ENCODE measurements at regions not wholly inside any gene's neighbourhood (a gene's known extent, or its start where the extent isn't known, plus 50 kb on each side); places are given as distances from the start of the nearest gene placed in this dataset.

DNA sequence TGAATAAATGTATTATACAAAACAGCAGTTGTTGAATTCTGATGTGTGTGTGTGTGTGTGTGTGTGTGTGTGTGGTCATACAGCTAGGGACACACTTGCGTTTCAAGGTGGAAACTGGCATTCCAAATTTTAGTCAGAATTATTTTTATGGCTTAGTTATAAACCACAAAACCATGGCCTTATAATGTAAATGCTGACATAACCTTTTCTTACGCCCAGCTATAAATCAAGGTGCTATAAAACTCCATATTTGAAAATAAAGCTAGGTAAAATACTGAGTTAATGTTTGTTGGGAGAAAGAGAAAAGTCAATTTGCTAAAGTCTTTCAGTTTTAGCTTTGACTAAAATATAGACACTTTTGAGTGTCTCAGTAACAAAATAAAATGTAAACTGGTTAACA is 345.1 kb upstream of the NR3C2 start:
- FAIRE-seq (no peak), DNase-seq (ENCODE audit: extremely low spot score, insufficient read length, low read depth) (no peak)

DNA sequence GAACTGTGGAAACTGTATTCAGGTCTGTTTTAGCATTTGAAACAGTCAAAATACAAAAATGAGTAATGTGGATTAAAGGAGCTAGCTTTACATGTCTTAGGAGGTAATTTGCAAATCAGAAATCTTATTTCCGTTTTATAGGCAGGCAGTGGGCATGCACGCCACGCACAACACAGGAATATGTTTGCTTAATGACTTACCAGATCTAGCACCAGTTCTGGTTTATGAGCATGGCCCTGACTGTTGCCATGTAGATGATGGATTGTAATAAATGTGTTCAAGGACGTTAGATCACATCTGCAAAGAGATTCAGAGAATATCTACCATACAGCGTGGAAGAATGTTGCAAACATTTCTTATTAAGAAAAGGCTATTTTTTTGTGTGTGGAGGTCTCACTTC is 344.5 kb upstream of the NR3C2 start:
- DNase-seq (ENCODE audit: extremely low spot score, insufficient read length, low read depth): no peak
- no peak for FAIRE-seq

DNA sequence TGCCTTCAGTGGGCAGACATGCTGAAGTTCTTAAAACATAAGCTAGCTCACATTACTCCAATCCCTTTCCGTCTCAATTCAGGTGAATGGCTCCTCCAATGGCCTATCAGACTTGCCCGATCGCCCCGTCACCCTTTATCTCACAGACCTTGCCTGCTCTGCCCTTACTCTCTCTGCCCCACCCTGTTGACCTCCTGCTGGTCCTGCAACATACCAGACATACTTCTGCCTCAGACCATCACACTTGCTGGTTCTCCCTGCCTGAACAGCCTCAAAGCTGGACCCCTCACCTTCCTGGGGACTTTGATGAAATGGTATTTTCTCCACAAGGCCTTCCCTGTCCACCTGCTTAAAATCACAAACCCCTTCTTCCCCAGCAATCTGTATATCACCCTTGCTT is 340.1 kb upstream of the NR3C2 start:
- DNase-seq (ENCODE audit: extremely low spot score, insufficient read length, low read depth): no peak
- no peak for FAIRE-seq

DNA sequence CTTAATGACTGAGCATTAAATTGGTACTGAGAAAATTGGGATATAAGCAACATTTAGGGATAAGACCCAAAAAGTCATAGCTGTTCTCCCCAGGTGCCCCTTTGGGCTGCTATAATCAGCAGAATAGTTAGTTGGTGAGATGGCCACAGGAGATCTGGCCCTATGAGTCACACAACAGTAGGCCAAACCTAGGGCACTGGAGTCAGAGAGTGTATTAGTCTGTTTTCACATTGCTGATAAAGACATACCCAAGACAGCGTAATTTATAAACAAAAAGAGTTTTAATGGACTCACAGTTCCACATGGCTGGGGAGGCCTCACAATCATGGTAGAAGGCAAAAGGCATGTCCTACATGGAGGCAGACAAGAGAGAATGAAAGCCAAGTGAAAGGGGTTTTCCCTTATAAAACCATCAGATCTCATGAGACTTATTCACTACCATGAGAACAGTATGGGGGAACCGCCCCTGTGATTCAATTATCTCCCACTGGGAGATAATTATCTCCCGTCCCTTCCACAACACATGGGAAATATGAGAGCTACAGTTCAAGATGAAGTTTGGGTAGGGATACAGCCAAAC is 338.3 kb upstream of the NR3C2 start:
- FAIRE-seq: no peak

DNA sequence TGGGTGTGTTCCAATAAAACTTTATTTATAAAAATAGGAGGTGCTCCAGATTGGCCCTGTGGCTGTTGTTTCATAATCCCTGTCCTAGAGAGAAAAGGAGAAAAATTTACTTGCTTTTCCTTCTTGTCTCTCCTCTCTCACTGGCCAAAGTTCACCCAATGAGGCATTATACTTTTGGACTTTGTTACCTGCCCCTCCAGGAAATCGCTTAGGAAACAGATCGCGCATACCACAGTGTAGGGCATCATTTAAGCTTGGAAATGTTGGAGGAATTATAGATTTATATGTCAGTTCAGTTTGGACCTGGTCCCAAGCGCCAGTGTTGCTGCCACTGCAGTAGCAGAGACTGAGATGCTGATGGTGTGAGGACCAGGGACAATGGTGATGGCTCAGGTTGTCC is 337.6 kb upstream of the NR3C2 start:
- FAIRE-seq (no peak), DNase-seq (ENCODE audit: extremely low spot score, insufficient read length, low read depth) (no peak)

More for the DNA sequence above, 338.3 kb upstream of the NR3C2 start:
- no peak for DNase-seq (ENCODE audit: extremely low spot score, insufficient read length, low read depth)

DNA sequence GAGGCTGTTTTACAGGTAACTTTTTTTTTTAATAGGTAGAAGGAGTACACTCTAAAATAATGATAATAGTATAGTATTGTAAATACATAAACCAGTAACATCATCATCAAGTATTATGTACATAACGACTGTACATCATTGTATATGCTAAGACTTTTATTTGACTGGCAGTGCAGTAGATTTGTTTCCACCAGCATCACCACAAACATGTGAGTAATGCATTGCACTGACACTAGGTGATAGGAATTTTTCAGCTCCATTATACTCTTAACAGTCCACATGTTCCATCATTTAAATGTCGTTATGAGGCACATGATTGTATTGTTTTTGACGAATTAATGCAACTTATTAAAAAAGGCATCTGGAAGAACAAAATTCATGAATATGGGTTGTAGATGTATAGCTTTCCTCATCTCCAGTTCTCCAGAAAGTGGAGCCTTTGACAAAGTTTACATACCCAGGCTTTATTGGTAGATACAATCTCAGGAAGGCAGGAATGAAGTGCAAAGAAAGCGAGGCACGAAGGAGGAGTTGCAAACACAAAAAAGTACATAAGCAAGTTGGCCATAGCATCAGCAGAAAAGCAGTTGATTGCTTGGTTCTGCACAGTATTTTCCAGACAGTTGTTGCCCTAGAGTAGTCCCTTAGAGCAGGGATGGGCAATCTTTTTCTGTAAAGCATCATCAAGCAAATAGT is 336.9 kb upstream of the NR3C2 start:
- FAIRE-seq (no peak), DNase-seq (ENCODE audit: extremely low spot score, insufficient read length, low read depth) (no peak)

DNA sequence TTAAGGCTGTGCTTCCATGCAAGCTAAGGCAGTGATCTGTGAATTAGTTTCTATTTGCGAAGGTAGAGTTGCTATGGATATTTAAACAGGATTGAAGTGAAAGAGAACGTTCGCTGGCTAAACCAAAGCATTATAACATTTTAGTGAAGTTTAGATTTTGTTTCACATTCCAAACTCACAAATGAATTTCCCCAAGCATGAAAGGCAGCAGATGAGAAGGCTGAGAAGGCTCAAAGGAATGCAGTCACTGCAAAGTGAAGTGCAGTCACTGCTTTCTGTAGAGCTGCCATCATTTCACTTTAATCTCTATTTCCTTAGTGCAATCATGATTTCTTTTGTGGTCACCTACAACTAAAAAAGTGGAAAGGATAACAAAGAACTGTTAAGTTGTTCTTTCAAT is 334.7 kb upstream of the NR3C2 start:
- FAIRE-seq (no peak), DNase-seq (ENCODE audit: extremely low spot score, insufficient read length, low read depth) (no peak)

DNA sequence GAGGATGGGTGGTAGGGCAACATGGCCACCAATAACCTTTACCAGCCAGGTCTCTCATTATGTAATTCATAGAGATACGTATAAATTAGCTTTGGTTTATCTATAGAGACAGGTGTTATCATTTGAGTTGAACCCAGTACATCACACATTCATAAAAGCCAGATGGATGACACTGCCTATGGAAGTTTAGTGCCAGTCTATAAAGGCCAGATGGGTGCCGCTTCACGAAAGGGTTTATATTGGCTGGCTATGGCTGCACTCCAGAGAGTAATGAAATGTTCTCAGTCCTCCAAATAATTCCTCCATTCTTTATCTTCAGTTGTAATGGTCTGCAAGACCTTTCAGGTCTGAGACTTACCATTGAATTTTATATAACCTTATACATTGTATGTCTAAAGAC is 331.9 kb upstream of the NR3C2 start:
- no peak for DNase-seq (ENCODE audit: extremely low spot score, insufficient read length, low read depth)
- no peak for FAIRE-seq

DNA sequence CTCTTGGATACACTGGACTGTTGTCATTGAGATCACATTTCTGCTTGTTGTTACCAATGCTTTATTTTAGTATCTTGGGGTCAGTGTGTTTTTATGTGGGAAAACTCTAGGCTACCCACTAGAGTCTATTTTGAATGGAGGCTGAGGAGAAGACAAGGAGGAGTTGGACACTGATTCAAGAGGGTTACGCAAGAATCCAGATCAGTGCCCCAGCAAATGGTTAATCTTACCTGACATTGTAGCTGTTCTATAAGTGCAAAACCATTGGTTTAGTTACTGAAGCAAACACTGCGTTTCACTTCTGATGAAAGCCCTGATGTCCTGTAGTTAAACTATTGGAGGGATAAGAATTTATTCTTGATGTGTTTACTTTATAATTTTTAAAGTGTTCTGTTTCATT is 331.1 kb upstream of the NR3C2 start:
- FAIRE-seq: no peak
- no peak for DNase-seq (ENCODE audit: extremely low spot score, insufficient read length, low read depth)

DNA sequence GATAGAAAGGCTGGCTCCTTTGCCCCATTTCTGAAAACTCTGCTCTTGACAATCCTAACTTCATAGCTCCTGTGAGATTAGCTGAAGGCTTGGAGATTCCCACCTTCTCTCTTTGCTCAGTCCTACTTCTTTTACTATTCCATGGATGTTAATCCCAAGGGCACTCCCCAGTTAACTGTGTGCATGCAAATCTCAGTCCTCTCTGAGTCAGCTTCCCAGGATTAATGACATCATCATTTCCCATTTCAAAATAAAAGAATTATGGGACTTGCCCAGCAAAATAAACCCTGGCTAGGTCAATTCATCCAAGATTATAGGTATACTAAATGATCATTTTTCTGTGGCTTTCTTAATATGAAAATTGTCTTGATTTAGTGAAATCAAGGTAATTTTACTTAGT is 328.6 kb upstream of the NR3C2 start:
- DNase-seq (ENCODE audit: extremely low spot score, insufficient read length, low read depth): no peak
- FAIRE-seq: no peak

DNA sequence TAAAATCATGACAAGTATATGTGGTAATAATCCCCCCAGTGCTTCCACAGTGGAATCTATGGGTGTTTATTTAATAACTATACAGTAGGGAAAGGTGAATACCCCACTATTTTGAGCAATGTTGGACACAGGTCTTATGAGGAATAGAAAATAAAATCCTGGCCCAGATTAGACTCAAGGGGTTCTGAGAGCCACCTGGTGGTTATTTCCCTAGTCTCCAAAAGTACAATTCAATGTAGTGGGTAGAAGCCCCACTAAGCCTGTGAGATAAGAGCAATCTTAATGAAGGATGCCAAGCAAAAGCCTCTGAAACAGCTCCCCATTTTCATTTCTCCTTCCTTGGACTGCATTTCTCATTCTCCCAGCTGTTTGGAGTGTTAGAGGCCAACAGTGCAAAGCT is 328.2 kb upstream of the NR3C2 start:
- FAIRE-seq (no peak), DNase-seq (ENCODE audit: extremely low spot score, insufficient read length, low read depth) (no peak)

DNA sequence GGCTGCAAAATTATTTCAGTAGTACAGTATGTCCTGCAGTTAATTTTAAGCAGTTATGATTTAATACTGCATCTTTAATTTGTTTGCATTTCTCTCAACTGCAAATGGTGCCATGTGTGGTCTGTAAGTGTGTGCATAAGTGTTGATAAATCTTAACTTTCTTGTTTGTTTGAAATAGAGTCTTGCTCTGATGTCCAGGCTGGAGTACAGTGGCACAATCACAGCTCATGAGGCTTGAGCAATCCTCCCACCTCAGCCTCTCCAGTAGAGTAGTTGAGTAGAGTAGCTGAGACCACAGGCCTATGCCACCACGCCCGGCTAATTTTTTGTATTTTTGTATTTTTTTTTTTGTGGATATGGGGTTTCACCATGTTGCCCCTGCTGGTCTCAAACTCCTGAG is 322.5 kb upstream of the NR3C2 start:
- no peak for FAIRE-seq
- no peak for DNase-seq (ENCODE audit: extremely low spot score, insufficient read length, low read depth)

DNA sequence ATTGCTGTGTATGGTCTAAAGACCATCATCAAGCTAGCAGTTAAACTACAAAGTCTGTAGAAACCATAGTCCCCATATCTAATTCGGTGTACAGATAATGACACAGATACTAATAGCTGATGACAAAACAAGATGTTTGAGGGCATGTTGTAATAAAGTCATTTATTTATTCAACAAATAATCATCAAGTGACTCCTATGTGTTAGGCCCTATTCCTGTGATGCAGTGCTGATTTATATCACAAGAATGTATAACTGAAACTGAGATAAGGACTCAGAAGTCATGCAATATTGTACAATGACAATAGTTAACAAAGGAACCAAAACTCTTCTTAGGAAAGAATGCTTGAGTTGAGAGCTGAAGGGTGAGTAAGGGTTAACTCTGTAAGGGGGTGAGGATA is 315.0 kb upstream of the NR3C2 start:
- FAIRE-seq (no peak), DNase-seq (ENCODE audit: extremely low spot score, insufficient read length, low read depth) (no peak)

DNA sequence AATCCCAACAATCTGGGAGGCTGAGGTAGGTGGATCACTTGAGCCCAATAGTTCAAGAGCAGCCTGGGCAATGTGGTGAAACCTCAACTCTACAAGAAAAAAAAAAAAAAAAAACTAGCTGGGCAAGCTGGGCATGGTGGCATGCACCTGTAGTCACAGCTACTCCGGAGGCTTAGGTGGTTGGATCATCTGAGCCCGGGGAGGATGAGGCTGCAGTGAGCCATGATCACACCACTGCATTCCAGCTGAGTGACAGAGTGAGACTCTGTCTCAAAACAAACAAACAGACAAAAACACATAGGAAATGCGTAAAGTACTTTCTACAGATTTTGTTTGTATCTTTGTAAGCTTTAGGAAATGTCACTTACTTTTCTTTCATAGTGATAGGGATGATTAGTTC is 307.2 kb upstream of the NR3C2 start:
- FAIRE-seq: no peak

DNA sequence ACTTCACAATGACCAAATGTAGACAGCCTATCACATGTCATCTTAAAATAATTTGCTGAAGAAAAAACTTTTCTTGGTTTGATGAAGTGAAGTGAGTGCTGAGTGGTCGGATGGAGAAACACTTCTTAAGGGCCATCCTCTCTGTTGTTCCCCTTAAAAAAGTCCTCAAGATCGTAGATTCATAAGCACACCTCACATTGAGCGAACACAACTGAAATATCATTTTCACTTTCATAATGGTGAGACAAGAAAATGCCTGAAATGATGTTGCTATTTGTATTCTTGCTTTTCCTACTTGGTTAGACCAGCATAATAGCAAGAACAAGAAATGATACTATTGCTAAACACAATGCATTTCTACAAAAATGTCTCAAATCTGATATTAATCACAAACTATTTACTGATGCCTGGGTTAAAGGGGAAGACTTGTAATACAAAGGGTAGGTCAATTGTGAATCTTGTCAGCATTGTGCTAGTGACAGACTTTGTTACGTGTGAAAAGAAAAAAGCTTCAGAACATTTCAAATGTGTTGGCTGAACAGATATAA is 305.6 kb upstream of the NR3C2 start:
- DNase-seq (ENCODE audit: extremely low spot score, insufficient read length, low read depth) (no peak), FAIRE-seq (no peak)

More for the DNA sequence above, 307.2 kb upstream of the NR3C2 start:
- DNase-seq (ENCODE audit: extremely low spot score, insufficient read length, low read depth): no peak

DNA sequence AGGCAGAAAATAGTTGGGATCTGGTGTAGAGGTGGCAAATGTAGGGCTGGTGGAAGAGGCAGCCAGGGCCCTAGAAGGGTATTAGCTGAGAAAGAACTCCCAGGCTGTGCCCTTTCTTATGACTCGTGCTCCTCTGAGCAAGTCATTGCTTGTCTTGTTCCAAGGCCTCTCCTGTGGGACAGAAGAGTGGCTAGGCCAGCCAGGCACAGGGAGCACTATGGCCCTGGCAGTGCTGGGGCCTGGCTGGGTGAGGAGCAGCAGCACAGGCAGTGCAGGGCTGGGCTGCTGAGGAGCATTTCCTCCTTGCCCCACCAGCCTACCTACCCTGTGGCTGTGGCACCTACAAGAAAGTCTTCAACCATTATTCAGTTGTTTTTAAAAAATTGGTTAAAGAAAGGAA is 298.5 kb upstream of the NR3C2 start:
- no peak for DNase-seq (ENCODE audit: extremely low spot score, insufficient read length, low read depth)
- FAIRE-seq: no peak

DNA sequence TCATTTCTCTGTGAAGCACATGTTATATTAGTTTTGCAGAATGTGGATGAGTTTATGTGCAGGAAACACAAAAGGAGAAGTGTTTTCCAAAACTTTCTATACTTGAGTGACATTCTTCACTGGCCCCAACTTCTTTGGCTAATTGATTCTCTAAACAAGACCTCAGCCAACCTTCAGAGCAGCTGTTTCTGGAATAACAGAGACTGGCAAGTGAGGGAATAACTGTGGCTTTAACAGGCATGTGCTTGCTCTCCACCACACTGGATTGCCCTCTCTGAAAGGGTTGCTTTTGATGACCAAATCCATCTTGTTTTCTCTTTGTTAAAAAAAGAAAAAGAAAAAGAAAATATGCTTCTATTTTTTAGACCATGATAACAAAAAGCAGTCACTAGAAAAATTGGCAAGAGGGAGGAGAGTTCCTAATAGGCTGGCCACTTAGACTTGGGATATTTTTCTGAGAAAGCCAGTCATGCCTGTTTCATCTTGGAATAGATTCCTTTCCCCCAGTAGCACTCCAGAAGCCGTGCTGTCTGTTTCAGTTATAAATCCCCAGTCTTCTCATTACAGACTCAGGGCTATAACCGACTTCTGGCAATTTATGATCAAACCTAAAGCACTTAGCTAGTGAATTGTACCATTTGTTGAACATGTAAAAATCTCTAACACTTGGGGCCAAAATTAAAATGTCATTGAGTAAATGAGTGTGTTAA is 295.0 kb upstream of the NR3C2 start:
- no peak for FAIRE-seq
- no peak for DNase-seq (ENCODE audit: extremely low spot score, insufficient read length, low read depth)

DNA sequence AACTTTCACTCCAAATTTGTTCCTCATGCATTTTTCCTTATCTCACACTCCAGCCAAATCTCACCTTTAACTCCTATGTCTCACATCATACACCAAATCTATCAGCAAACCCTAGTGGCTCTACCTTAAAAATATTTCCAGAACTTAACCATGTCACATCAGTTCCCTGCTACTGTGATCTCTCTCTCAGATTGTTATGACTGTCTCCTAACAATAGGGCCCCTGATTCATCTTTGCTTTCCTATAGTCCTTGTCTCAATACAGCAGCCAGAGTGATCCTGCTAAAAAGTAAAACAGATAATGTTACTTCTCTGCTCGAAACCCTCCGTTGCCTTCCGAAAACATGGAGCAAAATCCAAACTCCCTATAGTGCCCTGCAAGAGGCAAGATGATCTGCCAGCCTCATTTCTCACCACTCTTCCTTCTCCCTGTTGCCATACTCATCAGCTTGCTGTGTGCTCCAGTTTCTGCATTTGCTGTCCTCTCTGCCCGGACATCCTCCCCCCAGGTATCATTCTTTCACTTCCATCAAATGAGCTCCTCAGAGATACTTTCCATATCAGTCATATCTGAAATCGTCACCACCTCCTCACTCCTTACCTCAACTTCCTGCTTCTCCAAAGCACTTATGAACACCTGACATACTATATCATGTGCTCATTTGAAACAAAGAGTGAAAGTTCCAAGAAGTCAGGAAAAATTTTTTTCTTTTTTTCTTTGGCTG is 293.4 kb upstream of the NR3C2 start:
- DNase-seq (ENCODE audit: extremely low spot score, insufficient read length, low read depth) (no peak), FAIRE-seq (no peak)

DNA sequence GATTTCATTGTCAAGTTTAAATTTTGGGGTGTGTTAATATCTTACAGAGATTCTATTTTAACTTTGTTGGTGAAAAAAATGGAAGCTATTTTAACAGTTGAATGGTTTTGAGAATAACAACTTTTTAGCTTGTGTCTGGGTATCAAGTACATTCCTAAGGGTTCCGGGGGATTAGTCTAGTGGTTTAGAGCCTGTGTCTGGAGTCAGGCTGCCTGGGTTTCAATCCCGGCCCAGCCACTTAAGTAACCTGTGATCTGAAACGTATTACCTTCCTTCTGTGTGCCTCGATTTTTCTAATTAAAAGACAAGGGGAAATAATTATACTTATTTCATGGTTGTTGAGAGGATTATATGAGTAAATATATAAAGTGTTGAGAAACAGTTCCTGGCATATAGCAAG is 288.6 kb upstream of the NR3C2 start:
- DNase-seq (ENCODE audit: extremely low spot score, insufficient read length, low read depth) (no peak), FAIRE-seq (no peak)

DNA sequence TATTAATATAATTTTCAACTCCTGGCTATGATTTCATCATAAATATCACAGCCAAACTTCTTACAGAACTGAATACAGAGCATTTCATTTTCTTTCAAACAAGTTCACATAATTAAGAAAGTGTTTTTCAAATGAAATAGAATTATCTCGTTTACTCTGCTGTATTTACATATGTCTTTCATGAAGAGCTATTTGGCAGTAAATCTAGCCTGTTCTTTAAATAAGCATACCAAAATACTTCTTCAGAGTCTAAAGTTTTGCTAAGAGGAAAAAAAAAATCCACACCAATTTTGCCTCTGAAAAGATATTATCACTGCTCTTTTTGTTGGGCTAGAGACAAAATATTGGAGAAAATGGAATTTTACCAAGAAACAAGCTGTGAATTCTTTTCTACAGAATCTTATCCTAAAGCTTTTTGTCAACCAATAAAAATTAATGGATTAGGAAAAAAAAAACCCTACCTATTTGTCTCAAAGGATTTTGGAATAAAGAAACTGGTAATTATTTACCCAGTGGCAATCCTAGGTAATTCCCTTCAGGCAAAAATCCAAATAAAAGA is 287.9 kb upstream of the NR3C2 start:
- DNase-seq (ENCODE audit: extremely low spot score, insufficient read length, low read depth) (no peak), FAIRE-seq (no peak)

Measured in GM18507 (cell line).